Stimulated activated naive CD8-positive, alpha-beta T cell treated with anti-CD3 and anti-CD28 coated beads, Interleukin-15, Interleukin-2, amounts not matched to agents 100 ng/mL and 50 ng/mL, for 24 hours (primary cell): ENCODE measurements at regions not wholly inside any gene's neighbourhood (a gene's known extent, or its start where the extent isn't known, plus 50 kb on each side); places are given as distances from the start of the nearest gene placed in this dataset.

ENCODE experiments used
- H3K27ac Mint-ChIP-seq: one replicate; pipeline ENCODE4 v1.8.0; 2021; ENCODE audit warnings: mild to moderate bottlenecking, mixed read lengths
- H3K27me3 Mint-ChIP-seq: one replicate; pipeline ENCODE4 v1.8.0; 2021; ENCODE audit warnings: mixed read lengths
- H3K36me3 Mint-ChIP-seq: one replicate; pipeline ENCODE4 v1.8.0; 2021; ENCODE audit warnings: low read depth, mixed read lengths
- H3K4me1 Mint-ChIP-seq: one replicate; pipeline ENCODE4 v1.8.0; 2021; ENCODE audit warnings: low read depth, mixed read lengths
- H3K4me3 Mint-ChIP-seq: one replicate; pipeline ENCODE4 v1.8.0; 2021; ENCODE audit warnings: mild to moderate bottlenecking, mixed read lengths
- H3K9me3 Mint-ChIP-seq: one replicate; pipeline ENCODE4 v1.8.0; 2021; ENCODE audit warnings: mixed read lengths

GRCh38 chr14:104290058-104290667 lies 151.8 kb downstream of the KIF26A start:
- H3K27ac Mint-ChIP-seq: no peak overlapping the region
- H3K9me3 Mint-ChIP-seq: peaks cover 13% of the 10 kb centered on the region
- no peaks in the 10 kb centered on the region for H3K36me3 Mint-ChIP-seq
- H3K4me1 Mint-ChIP-seq: no peaks in the 10 kb centered on the region
- no peak overlapping the region for H3K4me3 Mint-ChIP-seq
- no peaks in the 10 kb centered on the region for H3K27me3 Mint-ChIP-seq

DNA sequence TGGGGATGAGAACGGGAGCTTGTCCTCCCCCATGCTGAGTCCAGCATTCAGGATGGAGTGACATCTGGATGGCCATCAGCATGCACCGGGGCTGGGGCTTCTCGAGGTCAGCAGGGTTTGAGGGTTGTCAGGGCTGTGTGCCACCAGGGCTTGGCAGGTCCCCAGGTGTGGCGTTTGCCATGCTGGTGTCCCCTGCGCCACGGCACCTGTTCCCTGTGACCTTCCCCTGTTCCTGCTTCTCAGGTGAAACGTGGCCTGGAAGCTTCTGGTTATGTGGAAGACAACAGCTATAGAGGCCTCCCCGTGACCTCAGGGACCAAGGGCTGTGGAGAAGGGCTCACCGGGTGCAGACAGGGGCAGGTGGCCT lies 152.4 kb downstream of the KIF26A start:
- Mint-ChIP-seq H3K4me3 (no peak overlapping the region), H3K27me3 (no peaks in the 10 kb centered on the region), H3K4me1 (no peaks in the 10 kb centered on the region), H3K9me3 (peaks cover 13% of the 10 kb centered on the region), H3K27ac (no peak overlapping the region), H3K36me3 (no peaks in the 10 kb centered on the region)

- Mint-ChIP-seq H3K4me1 (no peaks in the 10 kb centered on the region), H3K27me3 (no peaks in the 10 kb centered on the region), H3K27ac (no peak overlapping the region), H3K36me3 (no peaks in the 10 kb centered on the region), H3K4me3 (no peak overlapping the region), H3K9me3 (peaks cover 13% of the 10 kb centered on the region)
Measured at GRCh38 chr14:104291123-104292000, 153.0 kb downstream of the KIF26A start.

DNA sequence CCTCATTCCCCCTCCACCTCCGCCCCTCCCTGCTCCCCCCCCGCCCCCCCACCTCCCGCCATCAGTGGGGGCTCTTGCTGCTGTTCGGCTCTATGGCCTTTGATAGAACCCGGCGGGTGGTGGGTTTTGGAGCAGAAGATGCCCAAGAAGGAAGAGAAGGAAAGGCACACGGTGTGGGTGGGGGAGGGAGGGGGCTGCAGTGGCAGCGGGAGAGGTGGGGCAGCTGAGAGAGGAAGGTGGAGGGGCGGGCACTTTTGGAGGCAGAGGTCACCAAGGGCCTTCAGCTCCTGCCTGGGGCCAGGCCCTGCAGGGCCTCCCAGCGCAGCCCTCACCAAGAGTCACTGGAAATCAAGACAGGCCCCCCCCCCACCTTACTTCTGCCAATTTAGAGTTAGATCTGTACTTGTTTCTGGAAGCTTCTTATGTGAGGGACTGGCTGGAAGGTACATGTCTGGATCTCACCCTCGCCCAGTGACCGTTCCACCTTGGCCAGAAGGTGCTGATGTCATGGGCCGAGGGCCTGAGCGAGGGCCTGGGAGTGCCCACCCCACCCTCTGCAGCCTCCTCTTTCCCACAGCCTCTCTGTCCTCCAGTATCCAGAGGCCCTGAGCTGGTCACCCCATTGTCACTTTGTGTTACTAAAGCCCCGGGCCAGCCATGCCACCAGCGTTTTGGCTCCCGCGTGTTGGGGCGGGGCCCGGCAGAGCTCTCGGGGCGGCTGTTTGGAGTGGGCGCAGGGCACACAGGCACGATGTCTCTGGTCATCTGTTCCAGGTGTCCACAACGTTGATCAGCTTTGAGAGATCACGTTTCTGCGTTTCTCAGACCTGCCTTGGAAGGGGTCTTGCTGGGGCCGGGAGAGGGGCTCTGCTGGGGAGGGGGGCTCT lies 153.9 kb downstream of the KIF26A start:
- Mint-ChIP-seq H3K4me3 (no peak overlapping the region), H3K27me3 (no peaks in the 10 kb centered on the region), H3K27ac (no peak overlapping the region), H3K9me3 (peaks cover 13% of the 10 kb centered on the region), H3K4me1 (no peaks in the 10 kb centered on the region), H3K36me3 (no peaks in the 10 kb centered on the region)

DNA sequence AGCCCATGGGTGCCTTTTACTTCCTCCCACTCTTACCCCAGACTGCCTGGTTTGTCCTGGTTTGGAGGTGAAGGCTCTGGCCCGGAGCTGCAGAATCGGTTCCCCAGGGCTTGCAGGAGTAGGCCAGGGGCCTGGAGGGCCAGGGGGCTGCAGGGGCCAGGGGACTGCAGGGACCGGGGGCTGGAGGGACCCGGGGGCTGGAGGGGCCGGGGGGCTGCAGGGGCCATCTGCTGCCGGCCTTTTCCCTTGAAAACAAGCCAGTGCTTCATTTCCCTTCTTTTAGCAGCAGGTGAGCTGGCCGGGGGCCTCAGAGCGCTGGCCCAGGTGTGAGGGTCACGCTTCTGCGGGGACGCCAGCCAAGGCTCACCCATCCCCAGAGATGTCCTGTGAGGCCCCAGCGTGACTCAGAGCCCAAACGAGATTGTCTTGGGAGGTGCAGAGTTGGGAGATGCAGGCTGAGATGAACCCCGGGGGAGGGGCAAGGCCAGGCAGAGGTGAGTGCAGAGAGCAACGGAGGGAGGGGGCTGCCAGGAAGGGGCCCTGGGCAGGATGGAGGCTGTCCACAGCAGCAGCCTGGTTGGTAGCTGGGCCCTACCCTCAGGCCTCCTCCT lies 154.9 kb downstream of the KIF26A start:
- Mint-ChIP-seq H3K4me3 (no peak overlapping the region), H3K27ac (no peak overlapping the region), H3K27me3 (no peaks in the 10 kb centered on the region), H3K4me1 (no peaks in the 10 kb centered on the region), H3K9me3 (peaks cover 11% of the 10 kb centered on the region), H3K36me3 (no peaks in the 10 kb centered on the region)

GRCh38 chr14:104293851-104294627 lies 155.7 kb downstream of the KIF26A start:
- no peak overlapping the region for H3K27ac Mint-ChIP-seq
- no peak overlapping the region for H3K4me3 Mint-ChIP-seq
- H3K4me1 Mint-ChIP-seq: no peaks in the 10 kb centered on the region
- no peaks in the 10 kb centered on the region for H3K36me3 Mint-ChIP-seq
- H3K27me3 Mint-ChIP-seq: no peaks in the 10 kb centered on the region
- H3K9me3 Mint-ChIP-seq: peaks cover 4% of the 10 kb centered on the region

GRCh38 chr14:104294628-104294982 lies 156.2 kb downstream of the KIF26A start:
- H3K4me3 Mint-ChIP-seq: no peak overlapping the region

DNA sequence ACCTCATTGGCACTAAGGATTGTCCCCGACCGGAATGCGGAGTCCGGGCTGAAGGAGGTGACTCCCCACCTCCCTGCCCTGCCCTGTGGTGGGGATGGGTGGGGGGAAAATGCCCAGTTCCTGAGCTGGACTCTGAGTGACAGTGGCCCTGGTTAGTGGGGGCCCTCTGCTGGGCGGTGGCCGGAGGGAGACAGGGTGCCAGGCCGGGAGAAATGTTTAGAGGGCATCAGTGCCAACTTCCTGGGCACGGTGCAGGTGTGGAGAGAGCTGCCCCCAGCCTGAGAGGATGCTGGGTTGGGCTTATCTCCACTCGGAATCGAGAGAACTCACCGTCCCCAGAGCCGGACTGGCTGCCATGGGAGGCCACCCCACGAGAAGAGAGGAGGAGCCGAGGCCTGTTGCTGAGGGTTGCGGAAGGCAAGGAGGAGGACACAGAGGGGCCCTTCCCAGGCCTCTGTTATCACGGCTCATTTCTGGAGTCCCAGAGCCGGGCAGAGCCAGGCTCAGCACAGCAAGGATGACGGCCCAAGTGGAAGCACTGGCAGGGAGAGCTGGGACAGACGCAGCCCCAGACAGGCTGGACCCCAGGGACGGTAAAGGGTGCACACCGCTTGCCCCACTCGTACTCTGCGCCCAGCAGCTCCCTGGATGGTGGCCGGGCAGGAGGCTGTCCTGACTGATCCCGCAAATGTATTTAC lies 156.7 kb downstream of the KIF26A start:
- Mint-ChIP-seq H3K4me1 (no peaks in the 10 kb centered on the region), H3K9me3 (no peaks in the 10 kb centered on the region), H3K4me3 (no peak overlapping the region), H3K27me3 (no peaks in the 10 kb centered on the region), H3K36me3 (no peaks in the 10 kb centered on the region), H3K27ac (no peak overlapping the region)

More at GRCh38 chr14:104294628-104294982, 156.2 kb downstream of the KIF26A start:
- H3K27ac Mint-ChIP-seq: no peak overlapping the region
- no peaks in the 10 kb centered on the region for H3K4me1 Mint-ChIP-seq
- H3K9me3 Mint-ChIP-seq: no peaks in the 10 kb centered on the region
- H3K27me3 Mint-ChIP-seq: no peaks in the 10 kb centered on the region
- no peaks in the 10 kb centered on the region for H3K36me3 Mint-ChIP-seq

GRCh38 chr14:104295681-104296387 lies 157.4 kb downstream of the KIF26A start:
- Mint-ChIP-seq H3K9me3 (no peaks in the 10 kb centered on the region), H3K27ac (no peak overlapping the region), H3K4me1 (no peaks in the 10 kb centered on the region), H3K27me3 (no peaks in the 10 kb centered on the region), H3K4me3 (no peak overlapping the region), H3K36me3 (no peaks in the 10 kb centered on the region)

- Mint-ChIP-seq H3K9me3 (no peaks in the 10 kb centered on the region), H3K27ac (no peak overlapping the region), H3K4me1 (no peaks in the 10 kb centered on the region), H3K4me3 (no peak overlapping the region), H3K27me3 (no peaks in the 10 kb centered on the region), H3K36me3 (no peaks in the 10 kb centered on the region)
Measured at GRCh38 chr14:104296388-104297312, 158.3 kb downstream of the KIF26A start.

DNA sequence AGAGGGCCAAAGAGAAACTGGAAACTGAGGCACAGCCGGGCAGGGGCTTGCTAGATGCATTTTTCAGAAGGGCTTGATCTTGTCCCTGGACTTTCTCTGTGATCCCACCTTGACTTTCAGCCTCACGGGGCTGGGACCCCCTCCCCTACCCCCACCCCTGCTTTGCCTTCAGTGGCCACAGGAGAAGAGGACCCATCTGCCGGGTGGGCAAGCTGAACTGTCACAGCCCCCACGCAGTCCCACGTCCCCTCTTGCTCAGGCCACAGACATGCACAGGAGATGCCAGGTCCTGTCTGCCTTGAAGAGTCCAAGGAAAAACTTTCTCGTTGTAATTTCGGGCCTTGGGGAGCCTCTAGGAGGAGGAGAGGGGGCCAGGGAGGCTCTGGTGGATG lies 158.9 kb downstream of the KIF26A start:
- no peaks in the 10 kb centered on the region for H3K9me3 Mint-ChIP-seq
- H3K4me3 Mint-ChIP-seq: no peak overlapping the region
- H3K27me3 Mint-ChIP-seq: no peaks in the 10 kb centered on the region
- no peaks in the 10 kb centered on the region for H3K36me3 Mint-ChIP-seq
- H3K27ac Mint-ChIP-seq: no peak overlapping the region
- H3K4me1 Mint-ChIP-seq: no peaks in the 10 kb centered on the region

DNA sequence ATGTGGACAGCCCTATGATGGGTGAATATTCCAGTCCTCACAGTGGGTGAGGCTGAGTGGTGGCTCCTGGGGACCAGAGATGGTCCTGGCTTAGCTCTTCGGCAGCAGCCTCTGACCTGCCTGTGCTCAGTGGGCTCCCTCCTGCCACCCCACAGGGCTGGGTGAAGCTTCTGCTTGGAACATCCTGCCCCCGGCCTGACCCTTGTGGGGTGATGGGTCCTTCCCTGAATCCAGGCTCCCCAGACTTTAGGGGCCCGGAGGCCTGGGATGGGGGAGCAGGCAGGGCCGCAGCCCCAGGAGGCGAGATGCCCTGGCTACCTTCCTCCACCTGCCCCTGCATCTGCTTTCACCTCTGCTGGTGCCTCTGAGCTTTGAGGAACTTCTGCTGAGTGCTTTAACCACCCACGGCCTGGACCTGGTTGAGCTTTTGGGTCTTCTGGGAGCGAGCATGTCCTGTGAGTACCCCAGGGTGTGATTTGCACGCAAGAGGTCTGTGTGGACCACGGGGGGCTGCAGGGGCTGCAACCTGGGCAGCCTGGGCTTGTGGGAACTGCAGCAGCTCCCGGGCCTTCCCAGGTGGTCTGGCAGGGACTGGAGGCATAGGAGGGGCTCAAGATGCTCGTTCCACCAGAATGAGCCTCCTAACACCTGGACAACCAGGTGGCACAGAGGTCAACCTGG lies 159.5 kb downstream of the KIF26A start:
- no peaks in the 10 kb centered on the region for H3K27me3 Mint-ChIP-seq
- H3K4me1 Mint-ChIP-seq: no peaks in the 10 kb centered on the region
- no peaks in the 10 kb centered on the region for H3K9me3 Mint-ChIP-seq
- H3K27ac Mint-ChIP-seq: no peak overlapping the region
- H3K36me3 Mint-ChIP-seq: no peaks in the 10 kb centered on the region
- no peak overlapping the region for H3K4me3 Mint-ChIP-seq
